ENCODE measurements at regions not wholly inside any gene's neighbourhood (a gene's known extent, or its start where the extent isn't known, plus 50 kb on each side); places are given as distances from the start of the nearest gene placed in this dataset.

DNA sequence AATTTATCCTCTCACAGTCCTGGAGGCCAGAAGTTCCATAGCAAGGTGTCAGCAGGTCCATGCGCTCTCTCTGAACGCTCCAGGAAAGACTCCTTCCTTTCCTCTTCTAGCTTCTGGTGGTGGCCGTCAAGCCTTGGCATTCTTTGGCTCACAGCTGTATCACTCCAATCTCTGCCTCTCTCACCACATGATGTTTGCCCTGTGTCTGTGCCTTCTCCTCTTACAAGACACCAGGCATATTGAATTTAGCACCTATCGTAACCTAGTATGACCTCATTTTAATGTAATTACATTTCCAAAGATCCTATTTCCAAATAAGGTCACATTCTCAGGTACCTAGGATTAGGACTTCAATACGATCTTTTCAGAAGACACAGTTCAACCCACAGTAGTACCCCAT lies 428.5 kb downstream of the CD83 start:
- TF ChIP-seq, protein P1, sequence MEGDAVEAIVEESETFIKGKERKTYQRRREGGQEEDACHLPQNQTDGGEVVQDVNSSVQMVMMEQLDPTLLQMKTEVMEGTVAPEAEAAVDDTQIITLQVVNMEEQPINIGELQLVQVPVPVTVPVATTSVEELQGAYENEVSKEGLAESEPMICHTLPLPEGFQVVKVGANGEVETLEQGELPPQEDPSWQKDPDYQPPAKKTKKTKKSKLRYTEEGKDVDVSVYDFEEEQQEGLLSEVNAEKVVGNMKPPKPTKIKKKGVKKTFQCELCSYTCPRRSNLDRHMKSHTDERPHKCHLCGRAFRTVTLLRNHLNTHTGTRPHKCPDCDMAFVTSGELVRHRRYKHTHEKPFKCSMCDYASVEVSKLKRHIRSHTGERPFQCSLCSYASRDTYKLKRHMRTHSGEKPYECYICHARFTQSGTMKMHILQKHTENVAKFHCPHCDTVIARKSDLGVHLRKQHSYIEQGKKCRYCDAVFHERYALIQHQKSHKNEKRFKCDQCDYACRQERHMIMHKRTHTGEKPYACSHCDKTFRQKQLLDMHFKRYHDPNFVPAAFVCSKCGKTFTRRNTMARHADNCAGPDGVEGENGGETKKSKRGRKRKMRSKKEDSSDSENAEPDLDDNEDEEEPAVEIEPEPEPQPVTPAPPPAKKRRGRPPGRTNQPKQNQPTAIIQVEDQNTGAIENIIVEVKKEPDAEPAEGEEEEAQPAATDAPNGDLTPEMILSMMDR (conservative IDR thresholded peaks at IDR 0.05; ENCODE audit: low read depth in 2 of 2), result no peak
- TF ChIP-seq EZH2 (IDR thresholded peaks at IDR 0.05; ENCODE audit: low read depth, unreplicated experiment), result no peak
- TF ChIP-seq POLR2AphosphoS5 (IDR thresholded peaks at IDR 0.05; ENCODE audit: low read depth), result no peak
